Loucy (cell line): ENCODE measurements at regions not wholly inside any gene's neighbourhood (a gene's known extent, or its start where the extent isn't known, plus 50 kb on each side); places are given as distances from the start of the nearest gene placed in this dataset.

ENCODE experiments used
- H2AFZ ChIP-seq: fragments of 200-600 bp; sonication (generic); 2 replicates; pipeline ENCODE4 v1.6.0; 2016; ENCODE audit warnings: antibody characterized with exemption, mild to moderate bottlenecking, low read length, moderate library complexity
- H3F3A ChIP-seq: fragments of 200-600 bp; 2 replicates; pipeline ENCODE4 v1.6.0; 2016; ENCODE audit warnings: antibody characterized with exemption, low read depth, mild to moderate bottlenecking
- H3K27me3 ChIP-seq: fragments of 200-600 bp; sonication (generic); 2 replicates; pipeline ENCODE4 v1.6.1; 2014; ENCODE audit warnings: low read length, mild to moderate bottlenecking; ENCODE audit not compliant: insufficient read depth, poor library complexity, severe bottlenecking
- H3K36me3 ChIP-seq: fragments of 200-600 bp; sonication (generic); 2 replicates; pipeline ENCODE4 v1.6.1; 2016; ENCODE audit warnings: low read length; ENCODE audit not compliant: insufficient read depth
- H3K4me1 ChIP-seq: fragments of 200-600 bp; sonication (generic); 2 replicates; pipeline ENCODE4 v1.5.1; 2014; ENCODE audit warnings: low read length, mild to moderate bottlenecking; ENCODE audit not compliant: insufficient read depth, poor library complexity, severe bottlenecking
- H3K4me2 ChIP-seq: fragments of 200-600 bp; sonication (generic); 2 replicates; pipeline ENCODE4 v1.6.0; 2014; ENCODE audit warnings: antibody characterized with exemption, low read length, low read depth, mild to moderate bottlenecking; ENCODE audit not compliant: poor library complexity, severe bottlenecking
- H3K4me3 ChIP-seq: fragments of 200-600 bp; sonication (generic); 2 replicates; pipeline ENCODE4 v1.5.1; 2014; ENCODE audit warnings: low read length, mild to moderate bottlenecking, mixed read lengths; ENCODE audit not compliant: poor library complexity, severe bottlenecking
- H3K79me2 ChIP-seq: fragments of 200-600 bp; sonication (generic); 2 replicates; pipeline ENCODE4 v1.6.1; 2014; ENCODE audit warnings: low read length; ENCODE audit not compliant: insufficient read depth
- H3K9ac ChIP-seq: fragments of 200-600 bp; sonication (generic); 2 replicates; pipeline ENCODE4 v1.6.0; 2014; ENCODE audit warnings: mild to moderate bottlenecking, low read depth, low read length, moderate library complexity; ENCODE audit not compliant: poor library complexity, severe bottlenecking
- H3K9me2 ChIP-seq: fragments of 200-600 bp; sonication (generic); replicated peaks from 2 replicates; pipeline ENCODE4 v1.6.1; 2016; ENCODE audit warnings: low read depth, low read length, mixed read lengths
- H3K9me3 ChIP-seq: fragments of 200-600 bp; sonication (generic); 2 replicates; pipeline ENCODE4 v1.6.1; 2014; ENCODE audit warnings: mild to moderate bottlenecking, antibody characterized with exemption, low read length, low read depth; ENCODE audit not compliant: insufficient read depth
- H4K20me1 ChIP-seq: fragments of 200-600 bp; sonication (generic); 2 replicates; pipeline ENCODE4 v1.6.0; 2014; ENCODE audit warnings: antibody characterized with exemption, low read length, mild to moderate bottlenecking; ENCODE audit not compliant: insufficient read depth, poor library complexity, severe bottlenecking
- CTCF ChIP-seq: fragments of 200-600 bp; sonication (generic); conservative IDR thresholded peaks from 2 replicates; pipeline ENCODE4 v1.5.1; 2014; ENCODE audit warnings: mild to moderate bottlenecking, antibody characterized with exemption, low read length
- EZH2phosphoT487 ChIP-seq: fragments of 200-600 bp; IDR thresholded peaks from 2 replicates; pipeline ENCODE4 v1.6.1; 2018; ENCODE audit warnings: antibody characterized with exemption, mild to moderate bottlenecking, moderate library complexity, borderline replicate concordance

DNA sequence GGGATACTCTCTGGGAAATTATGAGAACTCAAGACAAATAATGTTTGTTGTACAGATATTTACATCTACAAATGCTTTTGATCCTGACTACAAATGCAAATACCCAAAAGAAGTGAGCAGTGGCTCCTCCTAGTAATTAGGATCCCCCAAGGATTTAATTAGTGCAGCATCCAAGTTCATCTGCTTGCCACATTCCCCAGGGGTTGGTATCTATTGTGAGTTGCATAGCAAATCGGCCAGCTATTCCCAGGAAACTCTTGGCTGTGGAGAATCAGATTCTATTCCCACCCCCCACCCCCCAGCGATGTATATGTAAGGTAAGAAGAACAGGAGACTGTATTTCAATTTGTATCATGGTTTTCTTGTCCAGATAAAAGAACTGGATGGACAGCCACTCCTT is 725.1 kb upstream of the CDH7 start:
- Histone ChIP-seq H2AFZ (no peak overlapping the region), H3K79me2 (no peaks in the 10 kb centered on the region), H3K4me1 (no peaks in the 10 kb centered on the region), H3K4me2 (no peak overlapping the region), H3K9me3 (no peaks in the 10 kb centered on the region; the same call in 1 of the 2 replicates), H3K9me2 (no peaks in the 10 kb centered on the region), H3K27me3 (no peaks in the 10 kb centered on the region), H3F3A (no peaks in the 10 kb centered on the region), H3K9ac (no peak overlapping the region), H3K36me3 (no peaks in the 10 kb centered on the region), H4K20me1 (no peaks in the 10 kb centered on the region), H3K4me3 (no peak overlapping the region)
- TF ChIP-seq CTCF (no peak), EZH2phosphoT487 (no peak)

DNA sequence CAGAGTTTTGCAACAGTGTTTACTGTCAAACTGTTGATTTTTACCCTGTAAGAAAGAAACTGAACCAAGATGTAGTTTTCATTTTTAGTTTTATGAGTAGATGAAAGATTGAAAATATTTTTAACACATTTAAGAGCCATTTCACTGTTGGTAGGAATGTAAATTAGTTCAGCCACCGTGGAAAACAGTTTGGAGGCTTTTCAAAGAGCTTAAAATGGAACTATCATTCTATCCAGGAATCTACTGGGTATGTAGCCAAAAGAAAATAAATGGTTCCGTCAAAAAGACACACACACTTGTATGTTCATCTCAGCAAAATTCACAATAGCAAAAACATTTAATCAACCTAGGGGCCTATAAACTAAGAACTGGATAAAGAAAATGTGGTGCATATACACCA is 729.8 kb upstream of the CDH7 start:
- H4K20me1 ChIP-seq = no peaks in the 10 kb centered on the region
- H3K4me3 ChIP-seq = no peak overlapping the region
- no peaks in the 10 kb centered on the region for H3K9me2 ChIP-seq
- TF ChIP-seq CTCF = no peak
- no peak for TF ChIP-seq EZH2phosphoT487
- H3F3A ChIP-seq = no peaks in the 10 kb centered on the region
- no peaks in the 10 kb centered on the region for H3K79me2 ChIP-seq
- no peak overlapping the region for H3K9ac ChIP-seq
- H3K4me1 ChIP-seq = no peaks in the 10 kb centered on the region
- H3K9me3 ChIP-seq = no peaks in the 10 kb centered on the region
- no peak overlapping the region for H2AFZ ChIP-seq
- no peaks in the 10 kb centered on the region for H3K36me3 ChIP-seq
- H3K27me3 ChIP-seq = no peaks in the 10 kb centered on the region
- no peak overlapping the region for H3K4me2 ChIP-seq

- Histone ChIP-seq H3K4me2 (no peak overlapping the region), H2AFZ (no peak overlapping the region), H3K79me2 (no peaks in the 10 kb centered on the region), H4K20me1 (no peaks in the 10 kb centered on the region), H3K9me3 (no peaks in the 10 kb centered on the region), H3F3A (no peaks in the 10 kb centered on the region), H3K4me1 (no peaks in the 10 kb centered on the region), H3K9ac (no peak overlapping the region), H3K27me3 (no peaks in the 10 kb centered on the region), H3K36me3 (no peaks in the 10 kb centered on the region), H3K9me2 (no peaks in the 10 kb centered on the region), H3K4me3 (no peak overlapping the region)
- TF ChIP-seq CTCF (no peak), EZH2phosphoT487 (no peak)
Observed at GRCh38 chr18:65018184-65018583, 732.6 kb upstream of the CDH7 start.
